GM12801 (cell line): ENCODE measurements at regions not wholly inside any gene's neighbourhood (a gene's known extent, or its start where the extent isn't known, plus 50 kb on each side); places are given as distances from the start of the nearest gene placed in this dataset.

Experiments
- TF ChIP-seq, protein P1 (sequence below): IDR thresholded peaks from one replicate; pipeline ENCODE4 v1.5.1; 2011; ENCODE audit warnings: control low read depth; ENCODE audit not compliant: insufficient read length; ENCODE audit errors: extremely low read depth

GRCh38 chr2:60351321-60351720, 202.1 kb downstream of the BCL11A start:
- TF ChIP-seq, protein P1, sequence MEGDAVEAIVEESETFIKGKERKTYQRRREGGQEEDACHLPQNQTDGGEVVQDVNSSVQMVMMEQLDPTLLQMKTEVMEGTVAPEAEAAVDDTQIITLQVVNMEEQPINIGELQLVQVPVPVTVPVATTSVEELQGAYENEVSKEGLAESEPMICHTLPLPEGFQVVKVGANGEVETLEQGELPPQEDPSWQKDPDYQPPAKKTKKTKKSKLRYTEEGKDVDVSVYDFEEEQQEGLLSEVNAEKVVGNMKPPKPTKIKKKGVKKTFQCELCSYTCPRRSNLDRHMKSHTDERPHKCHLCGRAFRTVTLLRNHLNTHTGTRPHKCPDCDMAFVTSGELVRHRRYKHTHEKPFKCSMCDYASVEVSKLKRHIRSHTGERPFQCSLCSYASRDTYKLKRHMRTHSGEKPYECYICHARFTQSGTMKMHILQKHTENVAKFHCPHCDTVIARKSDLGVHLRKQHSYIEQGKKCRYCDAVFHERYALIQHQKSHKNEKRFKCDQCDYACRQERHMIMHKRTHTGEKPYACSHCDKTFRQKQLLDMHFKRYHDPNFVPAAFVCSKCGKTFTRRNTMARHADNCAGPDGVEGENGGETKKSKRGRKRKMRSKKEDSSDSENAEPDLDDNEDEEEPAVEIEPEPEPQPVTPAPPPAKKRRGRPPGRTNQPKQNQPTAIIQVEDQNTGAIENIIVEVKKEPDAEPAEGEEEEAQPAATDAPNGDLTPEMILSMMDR: no peak

GRCh38 chr2:60350791-60351190, 202.7 kb downstream of the BCL11A start:
- TF ChIP-seq, protein P1: no peak

- TF ChIP-seq, protein P1: no peak
These were observed 205.7 kb downstream of the BCL11A start for GRCh38 chr2:60347781-60348180.

- TF ChIP-seq, protein P1: no peak
These were observed 212.3 kb downstream of the BCL11A start for GRCh38 chr2:60341151-60341550.

DNA sequence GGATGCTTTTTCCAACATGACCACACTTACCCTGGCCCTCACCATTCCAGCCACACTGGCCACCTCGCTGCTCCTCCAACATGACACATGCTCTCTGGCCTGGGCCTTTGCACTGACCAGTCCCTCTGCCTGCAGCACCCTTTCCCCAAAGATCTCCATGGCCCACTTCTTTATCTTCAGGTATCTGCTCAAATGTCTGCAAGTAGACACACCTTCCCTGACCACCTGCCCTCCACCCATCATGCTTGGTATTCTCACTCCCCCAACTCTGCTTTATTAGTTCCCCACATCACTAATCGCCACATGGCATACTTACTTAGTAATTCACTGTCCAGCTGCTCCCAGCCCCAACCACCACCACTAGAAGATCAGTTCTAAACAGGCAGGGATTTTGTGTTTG, 214.2 kb downstream of the BCL11A start:
- TF ChIP-seq, protein P1: no peak

- TF ChIP-seq, protein P1: no peak
These were observed 216.3 kb downstream of the BCL11A start for GRCh38 chr2:60337142-60337497.

DNA sequence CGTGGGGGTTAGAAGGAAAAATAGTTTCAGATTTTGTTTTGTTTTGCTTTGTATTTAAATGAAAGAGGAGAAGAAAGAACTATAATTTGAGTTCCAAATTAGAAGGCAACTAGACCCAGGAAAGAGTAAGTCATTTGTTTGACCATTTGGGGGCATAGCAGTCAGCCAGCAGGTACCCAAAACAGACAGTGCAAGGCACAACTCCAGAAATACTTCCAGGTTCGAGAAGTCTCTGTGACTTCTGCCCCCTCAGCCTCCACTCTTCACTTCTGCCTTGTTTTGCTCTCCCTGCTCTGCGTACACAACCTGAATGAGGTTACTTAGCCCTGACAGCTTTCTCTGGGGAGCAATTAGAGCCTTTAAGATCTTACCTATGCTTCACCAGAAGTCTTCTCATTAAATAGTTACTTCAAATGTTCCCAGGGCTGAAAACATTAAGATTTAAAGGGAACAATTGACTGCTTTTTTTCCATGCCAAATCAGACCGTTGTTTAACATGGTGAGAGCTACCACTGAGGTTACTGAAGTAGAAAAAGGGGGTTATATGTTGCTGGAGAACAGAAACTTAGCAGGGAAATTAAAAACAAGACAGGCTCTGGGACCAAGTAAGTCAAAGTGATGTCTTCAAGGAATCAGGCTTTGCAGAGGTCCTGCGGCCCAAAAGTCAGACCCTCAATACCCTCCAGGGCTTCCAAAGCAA, 216.9 kb downstream of the BCL11A start:
- TF ChIP-seq, protein P1: no peak
